Left cardiac atrium (tissue), 4 donors: ENCODE measurements at regions not wholly inside any gene's neighbourhood (a gene's known extent, or its start where the extent isn't known, plus 50 kb on each side); places are given as distances from the start of the nearest gene placed in this dataset.

Experiments
- ATAC-seq, 2 donors: fragments of 200-7000 bp; cut with Tn5 transposase; one replicate each; pipeline ENCODE4 v1.9.1; 2020; ENCODE audit warnings: mild to moderate bottlenecking in 2 of 2, moderate library complexity in 2 of 2
- DNase-seq: peaks from one replicate; pipeline ENCODE4 v3.0.0-alpha.2; 2020
- intact Hi-C, 2 donors: fragments of 100-400 bp; cut with DNase I; formaldehyde crosslinking; loops; one replicate each; pipeline versions ENCODE4 v1.14.1 to v1.15.1; 2022 to 2023
- donor health status: DM: no; HTN: yes; CAD: no.
- donor health status: DM: no; HTN: yes; CAD: no; lungs with severe emphysema.
- donor health status: DM: yes; HTN: yes; CAD: no.
- donor health status: Dilated cardiomyopathy.

DNA sequence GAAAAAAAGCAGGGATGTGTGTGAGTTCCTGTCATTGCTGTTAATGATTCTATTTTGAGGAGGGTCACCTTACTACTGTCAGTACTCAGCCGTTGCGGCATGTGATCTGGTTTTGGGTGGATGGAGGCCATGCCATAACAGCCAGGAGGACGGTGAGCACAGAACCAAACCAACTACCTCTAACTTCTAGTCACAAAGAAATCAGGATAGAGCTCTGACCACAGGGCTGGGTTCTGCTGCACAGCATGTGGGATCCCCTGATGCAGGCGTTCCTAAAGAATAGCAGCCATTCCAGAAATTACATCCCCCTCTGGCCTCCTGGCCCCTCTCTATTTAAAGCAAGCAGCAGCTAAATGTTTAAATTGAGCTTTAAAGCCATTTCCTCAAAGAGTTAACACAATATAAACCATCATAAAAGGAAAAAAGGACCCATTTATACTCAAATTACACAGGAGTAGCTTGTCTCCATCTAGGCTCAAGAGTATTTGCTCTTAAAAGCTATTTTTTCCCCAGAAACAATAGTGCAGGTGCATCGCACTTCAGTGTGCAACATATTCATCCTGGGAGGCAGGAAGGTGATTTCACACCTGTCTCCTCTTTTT lies 786.4 kb downstream of the RNF144A start:
- ATAC-seq = no peak
- intact Hi-C loops = no loop called here

GRCh38 chr2:7704296-7704865 lies 787.2 kb downstream of the RNF144A start:
- intact Hi-C loops = no loop called here
- DNase-seq = no peak
- no peak for ATAC-seq

More for the DNA sequence above, 786.4 kb downstream of the RNF144A start:
- DNase-seq = no peak

- intact Hi-C loops = no loop called here
- ATAC-seq (no peak), DNase-seq (no peak)
Observed at GRCh38 chr2:7706791-7707190, 789.6 kb downstream of the RNF144A start.

- DNase-seq (no peak), ATAC-seq (peak in 1 of 2 donors; percentile 38)
- intact Hi-C loops = no loop called here
Observed at GRCh38 chr2:7707723-7708122, 790.5 kb downstream of the RNF144A start.

DNA sequence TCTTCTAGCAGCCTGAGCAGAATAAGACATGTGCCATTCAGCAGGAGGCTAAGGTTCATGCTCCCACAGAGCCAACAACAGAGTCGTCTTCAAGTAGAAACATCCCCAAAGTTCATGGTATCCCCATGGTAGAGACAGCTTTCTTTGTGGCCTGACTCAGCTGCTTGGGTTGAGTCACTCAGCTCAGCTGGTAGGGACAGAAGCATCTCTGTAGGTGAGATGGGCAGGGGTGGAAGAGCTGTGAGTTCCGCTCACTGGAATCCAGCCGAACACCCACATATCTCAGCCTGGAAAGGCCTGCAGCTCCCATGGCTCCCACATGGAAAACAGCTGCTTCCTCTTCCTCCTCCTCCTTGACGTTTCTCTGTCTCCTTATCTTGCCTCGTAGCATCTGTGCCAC lies 792.7 kb downstream of the RNF144A start:
- intact Hi-C loops = no loop called here
- no peak for ATAC-seq

GRCh38 chr2:7711167-7711566 lies 794.0 kb downstream of the RNF144A start:
- DNase-seq = no peak
- intact Hi-C loops = no loop called here
- no peak for ATAC-seq

More for the DNA sequence above, 792.7 kb downstream of the RNF144A start:
- DNase-seq = no peak

GRCh38 chr2:7719876-7720275 lies 802.7 kb downstream of the RNF144A start:
- intact Hi-C loops = no loop called here
- DNase-seq (no peak), ATAC-seq (no peak)

- intact Hi-C loops = no loop called here
- ATAC-seq = no peak
Observed at GRCh38 chr2:7721413-7721995, 804.3 kb downstream of the RNF144A start.

GRCh38 chr2:7722212-7722910 lies 805.1 kb downstream of the RNF144A start:
- no peak for DNase-seq
- intact Hi-C loops = no loop called here
- ATAC-seq = no peak

More at GRCh38 chr2:7721413-7721995, 804.3 kb downstream of the RNF144A start:
- DNase-seq = no peak

GRCh38 chr2:7724336-7724735 lies 807.1 kb downstream of the RNF144A start:
- intact Hi-C loops = no loop called here
- DNase-seq (no peak), ATAC-seq (no peak)

DNA sequence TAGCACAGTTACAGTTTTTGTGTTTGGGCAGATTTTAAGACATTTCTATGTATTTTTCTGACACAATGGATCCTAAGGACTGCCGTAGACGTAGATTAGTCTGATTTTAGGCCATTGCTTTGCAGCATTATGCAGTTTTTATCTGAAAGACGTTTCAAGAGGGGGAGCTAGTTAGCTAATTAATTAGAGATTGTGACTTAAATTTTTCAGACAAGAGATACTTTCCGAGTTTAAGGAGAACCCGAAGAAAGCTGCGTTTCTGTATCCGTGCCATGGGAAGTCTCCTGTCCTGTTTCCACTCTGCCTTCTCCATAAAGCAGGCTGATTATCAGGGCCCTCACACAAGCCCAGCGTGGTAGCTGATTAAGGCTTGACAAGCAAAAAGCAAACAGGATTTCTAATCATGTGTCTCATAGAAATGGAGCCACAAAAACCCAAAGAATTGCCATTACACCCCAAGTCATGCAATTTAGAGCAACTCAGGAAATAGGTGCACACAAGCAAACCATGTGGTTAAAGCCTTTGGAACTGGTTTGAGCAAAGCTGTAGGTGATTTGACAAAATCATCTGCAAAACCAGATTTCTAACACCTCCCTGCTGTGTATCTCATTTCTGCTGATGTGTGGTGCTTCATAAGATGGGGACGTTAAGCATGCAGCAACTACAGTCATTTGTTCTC lies 808.1 kb downstream of the RNF144A start:
- intact Hi-C loops = no loop called here
- no peak for DNase-seq
- ATAC-seq = peak; percentile 44 to 59

DNA sequence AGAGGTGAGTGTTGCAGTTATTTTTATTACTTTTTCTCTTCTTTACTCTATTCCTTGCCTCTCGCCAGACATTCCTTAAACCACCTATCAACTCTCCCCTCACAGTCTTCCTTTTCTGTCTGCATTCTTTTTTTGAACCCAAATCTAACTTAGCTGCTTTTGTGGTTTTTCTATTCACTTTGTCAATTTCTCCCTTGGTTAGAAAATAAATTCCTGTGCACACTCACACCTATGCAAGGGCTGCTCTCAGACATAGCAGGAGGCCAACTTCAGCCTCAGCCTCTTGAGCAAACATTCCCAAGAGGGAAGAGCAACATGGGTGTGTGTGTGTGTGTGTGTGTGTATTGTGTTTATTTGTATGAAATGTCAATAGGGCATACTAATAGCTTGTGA lies 808.6 kb downstream of the RNF144A start:
- no peak for ATAC-seq
- no peak for DNase-seq
- intact Hi-C loops = no loop called here

GRCh38 chr2:7726989-7727388 lies 809.8 kb downstream of the RNF144A start:
- ATAC-seq = no peak
- intact Hi-C loops = no loop called here

DNA sequence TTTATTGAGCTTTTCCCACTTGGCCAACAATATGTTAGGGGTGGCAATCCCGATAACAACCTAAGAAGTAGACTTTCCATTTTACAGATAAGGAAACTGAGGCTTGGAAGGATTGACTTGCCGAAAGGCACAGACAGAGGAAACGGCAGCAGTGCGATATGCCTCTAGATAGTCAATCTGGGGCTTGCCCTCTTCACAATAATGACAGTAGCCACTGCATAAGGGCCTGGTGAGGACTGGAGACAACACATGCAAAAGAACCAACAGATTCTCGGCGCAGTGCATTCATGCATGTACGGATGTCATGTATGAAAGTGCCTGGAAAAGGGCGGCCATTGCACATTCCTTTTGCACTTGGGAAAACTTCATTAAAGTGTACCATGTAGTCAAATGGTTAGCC lies 811.2 kb downstream of the RNF144A start:
- DNase-seq (no peak), ATAC-seq (no peak)
- intact Hi-C loops = no loop called here

More at GRCh38 chr2:7726989-7727388, 809.8 kb downstream of the RNF144A start:
- DNase-seq = no peak

GRCh38 chr2:7730449-7730848 lies 813.2 kb downstream of the RNF144A start:
- ATAC-seq (no peak), DNase-seq (no peak)
- intact Hi-C loops = no loop called here

DNA sequence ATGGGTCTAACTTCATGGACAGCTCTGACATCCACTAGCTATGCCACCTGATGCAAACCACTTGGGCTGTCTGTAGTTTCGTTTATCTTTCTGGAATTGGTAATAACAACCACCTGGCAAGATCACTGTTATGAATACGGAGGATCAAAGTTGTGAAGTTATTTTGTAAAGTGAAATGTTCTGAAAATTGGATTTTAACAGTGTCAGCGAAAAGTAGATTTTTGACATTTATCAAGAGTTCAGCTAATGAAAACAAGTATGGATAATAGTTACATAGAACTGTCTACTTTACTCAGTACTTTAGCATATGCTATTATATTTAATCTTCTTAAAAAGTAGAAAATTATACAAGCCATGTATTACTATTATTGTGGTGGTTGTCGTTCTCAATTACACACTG lies 813.8 kb downstream of the RNF144A start:
- intact Hi-C loops = no loop called here
- DNase-seq = no peak
- ATAC-seq = no peak

DNA sequence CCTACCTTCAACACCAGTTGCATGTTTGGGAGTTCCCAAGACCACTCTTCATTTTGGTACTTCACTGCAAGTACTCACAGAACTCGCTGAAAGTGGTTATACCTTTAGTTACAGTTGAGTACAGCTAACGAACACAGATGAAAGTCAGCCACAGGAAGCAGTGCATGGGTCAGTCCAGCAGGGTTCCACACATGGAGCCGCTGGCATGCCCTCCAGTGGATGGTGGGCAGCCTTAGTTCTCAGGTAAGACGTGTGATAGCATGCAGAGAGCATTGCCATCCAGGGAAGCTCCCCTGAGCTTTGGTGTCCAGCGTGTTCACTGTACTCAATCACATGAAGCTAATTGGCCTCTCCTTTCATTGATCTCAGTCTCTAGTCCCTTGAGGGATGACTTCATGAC lies 815.3 kb downstream of the RNF144A start:
- intact Hi-C loops = no loop called here
- DNase-seq = no peak
- ATAC-seq = no peak

GRCh38 chr2:7736646-7737305 lies 819.6 kb downstream of the RNF144A start:
- DNase-seq (no peak), ATAC-seq (no peak)
- intact Hi-C loops = no loop called here

DNA sequence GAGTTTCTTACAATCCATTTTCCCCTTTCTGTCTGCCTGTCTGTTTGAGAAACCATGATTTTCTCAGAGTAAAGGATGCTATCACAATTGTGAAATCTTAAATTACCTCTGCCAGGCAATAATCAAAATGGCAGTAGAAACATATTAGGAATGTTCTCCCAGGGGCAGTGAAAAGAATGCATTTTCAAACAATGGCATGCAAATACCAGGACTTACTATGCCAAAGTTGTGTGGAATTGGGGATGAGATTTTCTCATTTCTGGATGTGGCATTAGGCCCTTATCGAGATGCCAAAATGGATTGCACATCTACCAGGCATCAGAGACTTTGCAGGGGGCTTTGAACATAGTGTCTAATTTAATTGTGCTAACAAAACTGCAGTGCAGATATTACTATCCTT lies 821.4 kb downstream of the RNF144A start:
- ATAC-seq (no peak), DNase-seq (no peak)
- intact Hi-C loops = no loop called here
